GM21360 (cell line): ENCODE measurements at regions not wholly inside any gene's neighbourhood (a gene's known extent, or its start where the extent isn't known, plus 50 kb on each side); places are given as distances from the start of the nearest gene placed in this dataset.
"Not testable (repeated sequence)": the region's sequence is repeated elsewhere in the genome, so short reads cannot be mapped to it uniquely, and the experiment has no call there.

ENCODE experiments used
- ATAC-seq: cut with Tn5 transposase; IDR thresholded peaks from one replicate; pipeline ENCODE4 v1.9.1; 2021; ENCODE audit warnings: mild to moderate bottlenecking, moderate library complexity; ENCODE audit not compliant: unreplicated experiment

- no peak for ATAC-seq
Measured at GRCh38 chr10:52368725-52369124, 54.6 kb downstream of the DKK1 start.

GRCh38 chr10:52374207-52374606 lies 60.1 kb downstream of the DKK1 start:
- not testable (repeated sequence) for ATAC-seq

DNA sequence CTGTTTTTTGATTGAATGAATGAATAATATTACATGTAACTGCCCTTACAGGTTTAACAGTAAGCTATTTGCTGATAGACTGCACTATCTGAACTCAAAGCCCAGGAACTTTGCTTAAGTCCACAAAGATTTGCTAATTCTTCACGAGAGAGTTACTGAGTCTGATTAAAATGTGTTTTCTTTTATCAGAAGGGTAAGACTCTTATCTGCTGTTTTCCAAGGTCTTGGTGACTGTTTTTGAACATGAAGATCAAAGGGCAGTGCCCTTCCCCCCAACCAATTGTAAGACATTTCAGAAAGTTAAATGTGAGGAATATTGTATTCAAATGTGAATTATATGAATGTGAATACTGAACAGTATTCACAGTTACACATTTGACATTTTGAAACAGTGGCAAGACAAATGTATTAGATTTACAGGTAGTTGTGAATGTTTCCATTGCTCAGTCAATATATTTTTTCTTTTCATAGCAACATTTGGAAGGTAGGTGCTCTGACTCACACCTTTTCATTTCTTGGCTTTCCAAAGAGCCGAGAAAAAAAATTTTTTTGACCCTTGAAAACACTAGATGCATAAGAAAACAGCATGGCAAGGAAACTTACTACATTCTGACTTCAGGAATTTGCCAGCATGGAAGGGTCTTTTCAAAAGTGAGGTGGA lies 62.7 kb downstream of the DKK1 start:
- ATAC-seq, result no peak

- ATAC-seq, result no peak
Measured at GRCh38 chr10:52378124-52378523, 64.0 kb downstream of the DKK1 start.

GRCh38 chr10:52379287-52379686 lies 65.2 kb downstream of the DKK1 start:
- no peak for ATAC-seq

DNA sequence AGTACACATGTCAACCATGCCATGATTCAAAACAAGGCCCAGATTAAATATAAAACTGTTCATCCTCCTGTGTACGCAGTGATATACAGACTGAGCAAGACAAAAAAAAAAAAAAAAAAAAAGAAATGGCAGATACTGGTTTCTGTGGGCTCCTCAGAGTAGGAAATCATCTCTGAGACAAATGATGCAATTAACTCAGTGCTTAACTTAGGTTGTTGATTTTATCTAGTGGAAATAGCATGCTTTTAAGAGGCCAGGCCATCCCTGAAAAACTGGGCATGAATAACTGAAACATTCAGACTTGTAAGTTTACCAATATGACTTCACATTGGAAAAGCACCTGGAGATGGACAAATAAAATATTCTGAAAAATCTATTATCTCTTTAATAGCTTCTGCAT lies 69.0 kb downstream of the DKK1 start:
- ATAC-seq, result no peak

GRCh38 chr10:52387744-52388143 lies 73.7 kb downstream of the DKK1 start:
- no peak for ATAC-seq

GRCh38 chr10:52390388-52390787 lies 76.3 kb downstream of the DKK1 start:
- no peak for ATAC-seq

GRCh38 chr10:52391927-52392602 lies 78.0 kb downstream of the DKK1 start:
- no peak for ATAC-seq

DNA sequence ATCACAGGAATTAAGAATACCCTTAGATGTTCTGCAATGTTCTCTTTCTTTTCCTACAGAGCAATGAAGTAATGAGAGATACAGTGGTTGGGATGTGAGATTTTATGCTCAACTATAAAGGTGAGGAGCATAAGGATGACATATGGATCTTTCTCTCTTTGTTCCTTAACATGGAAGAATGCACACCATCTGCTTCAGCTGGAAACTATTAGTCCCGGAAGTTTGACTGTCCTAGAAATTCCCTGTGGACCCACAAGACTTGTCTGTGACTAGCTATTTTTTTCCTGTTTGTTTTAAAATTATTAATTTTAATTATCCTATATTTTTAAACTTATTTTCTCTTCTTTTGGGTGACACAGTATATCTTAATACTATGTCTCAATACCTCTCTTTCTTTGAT lies 80.2 kb downstream of the DKK1 start:
- ATAC-seq, result no peak

DNA sequence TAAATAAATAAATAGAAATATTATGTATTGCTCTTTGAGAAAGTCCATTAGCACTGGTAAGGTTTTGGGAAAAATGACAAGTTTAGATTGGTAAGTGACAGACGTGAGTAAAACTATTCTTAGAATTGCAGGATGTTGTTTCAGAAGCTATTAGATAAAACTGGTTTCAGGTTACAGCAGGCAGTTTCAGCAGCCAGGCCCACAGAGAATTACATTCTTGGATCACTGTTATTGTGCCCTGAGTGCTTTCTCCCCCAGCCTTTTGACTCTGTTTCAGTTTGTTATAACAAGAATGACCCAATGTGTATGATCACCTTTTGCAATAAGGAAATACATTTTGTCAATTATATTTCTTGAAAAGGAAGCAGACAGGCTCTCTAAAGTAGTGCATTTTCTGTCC lies 86.5 kb downstream of the DKK1 start:
- no peak for ATAC-seq

DNA sequence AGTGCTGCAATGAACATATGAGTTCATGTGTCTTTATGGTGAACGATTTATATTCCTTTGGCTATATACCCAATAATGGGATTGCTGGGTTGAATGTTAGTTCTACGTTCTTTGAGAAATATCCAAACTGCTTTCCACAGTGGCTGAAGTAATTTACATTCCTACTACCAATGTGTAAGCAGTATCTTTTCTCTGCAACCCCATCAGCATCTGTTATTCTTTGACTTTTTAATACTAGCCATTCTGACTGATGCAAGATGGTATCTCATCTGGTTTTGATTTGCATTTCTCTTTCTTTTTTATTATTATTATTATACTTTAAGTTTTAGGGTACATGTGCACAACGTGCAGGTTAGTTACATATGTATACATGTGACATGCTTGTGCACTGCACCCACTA lies 89.7 kb downstream of the DKK1 start:
- ATAC-seq, result not testable (repeated sequence)

DNA sequence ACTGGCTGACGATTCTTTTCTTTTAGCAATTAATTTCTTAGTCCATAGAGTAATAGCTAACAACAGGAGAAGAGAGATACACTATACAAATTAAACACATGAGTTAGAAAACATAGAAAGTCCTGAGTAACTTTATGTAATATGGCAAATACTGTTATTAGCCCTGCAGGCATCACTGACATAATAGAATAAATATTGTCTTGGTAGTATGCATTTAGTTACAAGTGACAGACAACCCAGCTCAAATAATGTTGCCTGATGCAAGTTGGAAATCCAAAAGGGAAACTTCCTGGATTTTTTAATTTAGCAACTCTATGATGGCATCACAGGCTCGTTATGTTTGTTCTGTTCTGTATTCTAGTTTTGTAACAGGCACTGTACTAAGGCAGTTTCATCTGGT lies 95.1 kb downstream of the DKK1 start:
- no peak for ATAC-seq

GRCh38 chr10:52409928-52410327 lies 95.8 kb downstream of the DKK1 start:
- no peak for ATAC-seq

DNA sequence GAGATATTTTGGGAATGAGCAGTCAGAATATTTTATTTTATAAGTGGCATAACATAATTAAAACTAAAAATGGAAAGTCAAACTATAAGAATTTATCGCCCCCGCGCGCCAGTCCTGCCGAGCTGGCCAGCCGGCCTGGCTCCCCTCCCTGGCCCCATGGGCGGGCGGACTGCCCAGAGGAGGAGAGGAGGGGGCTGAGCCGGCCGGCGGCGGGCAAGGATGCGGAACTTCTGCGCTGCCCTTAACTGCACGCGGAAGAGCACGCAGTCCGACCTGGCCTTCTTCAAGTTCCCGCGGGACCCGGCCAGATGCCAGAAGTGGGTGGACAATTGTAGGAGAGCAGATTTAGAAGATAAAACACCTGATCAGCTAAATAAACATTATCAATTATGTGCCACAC lies 96.8 kb downstream of the DKK1 start:
- ATAC-seq, result no peak

DNA sequence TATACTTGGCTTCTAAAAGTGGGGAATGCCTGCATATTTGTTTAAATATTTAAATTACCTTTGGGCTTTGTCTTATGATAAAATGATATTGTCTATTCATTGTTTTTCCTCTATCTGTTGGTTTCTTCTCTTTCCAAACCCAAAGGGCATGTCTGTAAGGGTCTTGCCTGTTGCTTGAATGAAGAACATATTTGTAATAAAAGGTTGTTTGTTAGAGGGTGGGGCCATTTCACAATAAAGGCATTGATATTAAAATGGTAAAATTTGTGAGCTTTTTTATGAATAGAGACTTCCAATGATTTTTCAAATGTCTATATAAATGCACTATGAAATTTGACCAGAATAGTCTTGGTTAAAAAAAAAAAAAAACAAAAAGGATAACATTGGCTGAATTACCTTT lies 105.2 kb downstream of the DKK1 start:
- no peak for ATAC-seq

- ATAC-seq, result no peak
Measured at GRCh38 chr10:52420656-52421055, 106.6 kb downstream of the DKK1 start.

DNA sequence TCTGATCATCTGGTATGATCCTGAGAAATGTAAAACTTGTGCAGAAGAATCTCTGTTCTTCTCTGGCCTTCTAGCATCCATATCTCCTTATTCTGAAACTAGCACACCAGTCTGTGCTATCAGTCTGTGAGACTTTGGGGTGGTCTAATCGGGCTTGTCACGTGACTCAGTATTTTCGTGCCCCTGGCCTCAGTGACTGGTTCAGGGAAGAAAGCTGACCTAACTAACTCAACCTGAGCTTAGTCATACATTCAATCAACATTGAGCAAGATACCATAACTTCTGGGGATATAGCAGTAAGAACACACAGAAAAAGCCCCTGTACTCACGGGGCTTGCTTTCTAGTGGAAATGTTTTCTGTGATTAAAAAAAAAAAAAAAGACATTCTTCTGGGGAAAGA lies 109.3 kb downstream of the DKK1 start:
- no peak for ATAC-seq

GRCh38 chr10:52424341-52424740 lies 110.3 kb downstream of the DKK1 start:
- ATAC-seq, result no peak

DNA sequence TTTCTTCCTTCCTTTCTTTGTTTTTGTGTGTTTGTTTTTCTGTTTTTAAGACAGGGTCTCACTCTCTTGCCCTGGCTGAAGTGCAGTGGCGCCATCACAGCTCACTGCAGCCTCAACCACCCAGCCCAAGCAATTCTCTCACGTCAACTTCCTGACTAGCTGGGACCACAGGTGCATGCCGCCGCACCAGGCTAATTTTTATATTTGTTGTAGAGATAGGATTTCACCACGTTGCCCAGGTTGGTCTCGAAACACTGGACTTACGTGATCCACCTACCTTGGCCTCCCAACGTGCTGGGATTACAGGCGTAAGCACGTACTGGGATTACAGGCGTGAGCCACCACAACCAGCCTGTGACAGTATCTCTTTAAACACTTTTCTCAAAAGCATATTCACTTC lies 120.7 kb downstream of the DKK1 start:
- ATAC-seq, result no peak

- no peak for ATAC-seq
Measured at GRCh38 chr10:52436664-52437063, 122.6 kb downstream of the DKK1 start.

DNA sequence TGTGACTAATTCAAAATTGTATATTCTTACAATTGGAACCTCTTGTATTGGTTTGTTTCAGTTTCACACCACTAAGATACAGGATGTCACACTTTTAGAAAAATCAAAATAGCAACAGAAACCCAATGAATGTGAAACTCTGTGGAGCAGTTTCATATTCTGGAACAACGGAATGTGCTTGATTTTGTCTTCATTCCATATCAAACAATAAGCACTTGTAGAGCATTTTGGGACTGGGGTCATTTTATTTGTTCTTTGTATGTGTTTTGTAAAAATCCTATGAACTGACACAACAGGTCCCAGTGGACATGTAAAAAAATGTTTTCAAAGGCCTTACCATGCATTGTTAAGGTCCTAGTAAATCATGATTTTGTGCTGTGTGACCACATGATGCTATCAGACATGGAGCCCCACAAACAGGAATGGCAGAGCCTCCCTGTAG lies 123.1 kb downstream of the DKK1 start:
- peak; percentile 92 for ATAC-seq

DNA sequence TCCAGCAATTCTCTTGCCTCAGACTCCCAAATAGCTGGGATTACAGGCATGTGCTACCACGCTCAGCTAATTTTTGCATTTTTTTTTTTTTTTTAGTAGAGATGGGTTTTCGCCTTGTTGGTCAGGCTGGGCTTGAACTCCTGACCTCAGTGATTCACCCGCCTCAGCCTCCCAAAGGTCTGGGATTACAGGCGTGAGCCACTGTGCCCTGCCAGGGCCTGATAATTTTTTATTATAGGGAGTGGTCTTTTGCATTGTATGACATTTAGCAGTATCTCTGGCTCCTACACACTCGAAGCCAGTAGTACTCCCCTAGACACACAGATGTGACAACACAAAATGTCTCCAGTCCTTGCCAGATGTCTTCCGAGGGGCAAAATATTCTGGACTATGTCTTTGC lies 124.0 kb downstream of the DKK1 start:
- no peak for ATAC-seq
